ENCODE measurements at regions not wholly inside any gene's neighbourhood (a gene's known extent, or its start where the extent isn't known, plus 50 kb on each side); places are given as distances from the start of the nearest gene placed in this dataset.
A peak's percentile ranks its signal among the peaks of the same experiment; 100 is the strongest.
"Not testable (repeated sequence)": the region's sequence is repeated elsewhere in the genome, so short reads cannot be mapped to it uniquely, and the experiment has no call there.

- ATAC-seq: no peak
- no peaks in the 10 kb centered on the region for H3K36me3 ChIP-seq
- H3K9me3 ChIP-seq: no peaks in the 10 kb centered on the region
- no peak overlapping the region for H3K27ac ChIP-seq
- H3K4me1 ChIP-seq: no peaks in the 10 kb centered on the region
- intact Hi-C loops (cut with DNase I): no loop called here
- no peak overlapping the region for H3K4me3 ChIP-seq
- DNase-seq: no peak
- no peak for TF ChIP-seq CTCF (IDR thresholded peaks at IDR 0.05)
- H3K27me3 ChIP-seq (ENCODE audit: low read depth): no peaks in the 10 kb centered on the region
Observed at GRCh38 chr6:153984811-153985210, 54.2 kb upstream of the OPRM1 start.

- ATAC-seq (no peak), DNase-seq (no peak)
- TF ChIP-seq CTCF (IDR thresholded peaks at IDR 0.05): no peak
- Histone ChIP-seq H3K9me3 (no peaks in the 10 kb centered on the region), H3K27ac (no peak overlapping the region), H3K4me1 (no peaks in the 10 kb centered on the region), H3K4me3 (no peak overlapping the region), H3K27me3 (ENCODE audit: low read depth) (no peaks in the 10 kb centered on the region), H3K36me3 (no peaks in the 10 kb centered on the region)
- intact Hi-C loops (cut with DNase I): no loop called here
Observed at GRCh38 chr6:153980171-153980570, 58.9 kb upstream of the OPRM1 start.

GRCh38 chr6:153978911-153979548 is 60.0 kb upstream of the OPRM1 start:
- H3K4me1 ChIP-seq; H3K36me3 ChIP-seq; H3K27me3 ChIP-seq (ENCODE audit: low read depth); DNase-seq; H3K4me3 ChIP-seq; ATAC-seq; intact Hi-C loops (cut with DNase I); H3K9me3 ChIP-seq; H3K27ac ChIP-seq: not testable (repeated sequence)

- no peak overlapping the region for H3K27ac ChIP-seq
- no peak overlapping the region for H3K4me3 ChIP-seq
- no peaks in the 10 kb centered on the region for H3K27me3 ChIP-seq (ENCODE audit: low read depth)
- no peak for TF ChIP-seq CTCF (IDR thresholded peaks at IDR 0.05)
- H3K36me3 ChIP-seq: no peaks in the 10 kb centered on the region
- ATAC-seq: peak; percentile 66 to 81
- no peaks in the 10 kb centered on the region for H3K9me3 ChIP-seq
- intact Hi-C loops (cut with DNase I): no loop called here
- H3K4me1 ChIP-seq: no peaks in the 10 kb centered on the region
- no peak for DNase-seq
Observed at GRCh38 chr6:153976921-153977693, 61.9 kb upstream of the OPRM1 start.

- H3K4me1 ChIP-seq: no peaks in the 10 kb centered on the region
- H3K27ac ChIP-seq: no peak overlapping the region
- no peak overlapping the region for H3K4me3 ChIP-seq
- ATAC-seq (no peak), DNase-seq (no peak)
- no peaks in the 10 kb centered on the region for H3K9me3 ChIP-seq
- no peaks in the 10 kb centered on the region for H3K36me3 ChIP-seq
- intact Hi-C loops (cut with DNase I): no loop called here
- no peak for TF ChIP-seq CTCF (IDR thresholded peaks at IDR 0.05)
- H3K27me3 ChIP-seq (ENCODE audit: low read depth): no peaks in the 10 kb centered on the region
Observed at GRCh38 chr6:153966001-153966400, 73.0 kb upstream of the OPRM1 start.

GRCh38 chr6:153963352-153963751 is 75.7 kb upstream of the OPRM1 start:
- ATAC-seq: no peak
- no peaks in the 10 kb centered on the region for H3K9me3 ChIP-seq
- DNase-seq: no peak
- H3K4me3 ChIP-seq: no peak overlapping the region
- H3K27ac ChIP-seq: no peak overlapping the region
- intact Hi-C loops (cut with DNase I): no loop called here
- TF ChIP-seq CTCF (IDR thresholded peaks at IDR 0.05): no peak
- H3K27me3 ChIP-seq (ENCODE audit: low read depth): no peaks in the 10 kb centered on the region
- H3K36me3 ChIP-seq: no peaks in the 10 kb centered on the region
- no peaks in the 10 kb centered on the region for H3K4me1 ChIP-seq
